H9 (cell line): ENCODE measurements at regions not wholly inside any gene's neighbourhood (a gene's known extent, or its start where the extent isn't known, plus 50 kb on each side); places are given as distances from the start of the nearest gene placed in this dataset.

ENCODE experiments used
- DNase-seq: peaks from one replicate; pipeline ENCODE4 v3.0.0-alpha.2; 2017
- H2AFZ ChIP-seq: one replicate; pipeline ENCODE4 v1.6.1; 2013; ENCODE audit warnings: mild to moderate bottlenecking, low read length, control low read depth, moderate library complexity
- H2AK5ac ChIP-seq: 2 replicates; pipeline ENCODE4 v1.6.1; 2013; ENCODE audit warnings: low read length, control low read depth, mixed read lengths; ENCODE audit not compliant: insufficient read length
- H2BK120ac ChIP-seq: one replicate; pipeline ENCODE4 v1.6.1; 2013; ENCODE audit warnings: low read depth, mild to moderate bottlenecking, low read length, control low read depth, inconsistent platforms; ENCODE audit not compliant: poor library complexity, severe bottlenecking
- H2BK12ac ChIP-seq: 2 replicates; pipeline ENCODE4 v1.6.1; 2013; ENCODE audit warnings: low read length, control low read depth, mixed read lengths, low read depth; ENCODE audit not compliant: insufficient read length
- H2BK15ac ChIP-seq: 2 replicates; pipeline ENCODE4 v1.6.1; 2013; ENCODE audit warnings: low read depth, low read length, control low read depth
- H2BK20ac ChIP-seq: one replicate; pipeline ENCODE4 v1.6.1; 2013; ENCODE audit warnings: low read depth, mild to moderate bottlenecking, low read length, control low read depth, inconsistent platforms; ENCODE audit not compliant: poor library complexity, severe bottlenecking
- H2BK5ac ChIP-seq: 2 replicates; pipeline ENCODE4 v1.6.1; 2013; ENCODE audit warnings: low read length, control low read depth, mixed read lengths; ENCODE audit not compliant: insufficient read length
- H3K14ac ChIP-seq: 2 replicates; pipeline ENCODE4 v1.6.1; 2013; ENCODE audit warnings: low read length, control low read depth; ENCODE audit not compliant: insufficient read depth
- H3K18ac ChIP-seq: 2 replicates; pipeline ENCODE4 v1.6.1; 2013; ENCODE audit warnings: low read depth, mild to moderate bottlenecking, mixed read lengths, low read length, control low read depth; ENCODE audit not compliant: insufficient read length
- H3K23ac ChIP-seq: 2 replicates; pipeline ENCODE4 v1.6.1; 2013; ENCODE audit warnings: low read length, control low read depth, mixed read lengths, low read depth; ENCODE audit not compliant: insufficient read length
- H3K23me2 ChIP-seq: 2 replicates; pipeline ENCODE4 v1.6.1; 2013; ENCODE audit warnings: low read depth, mild to moderate bottlenecking, mixed read lengths, low read length, control low read depth; ENCODE audit not compliant: insufficient read length, poor library complexity, severe bottlenecking
- H3K27ac ChIP-seq: 2 replicates; pipeline ENCODE4 v1.5.1; 2013; ENCODE audit warnings: low read length, control low read depth, mixed read lengths, low read depth; ENCODE audit not compliant: insufficient read length
- H3K27me3 ChIP-seq: 2 replicates; pipeline ENCODE4 v1.6.1; 2013; ENCODE audit warnings: low read length, control low read depth, inconsistent platforms; ENCODE audit not compliant: insufficient read depth
- H3K4ac ChIP-seq: 2 replicates; pipeline ENCODE4 v1.6.1; 2013; ENCODE audit warnings: low read depth, mild to moderate bottlenecking, control low read depth, inconsistent platforms, low read length, moderate library complexity
- H3K4me1 ChIP-seq: 2 replicates; pipeline ENCODE4 v1.6.1; 2013; ENCODE audit warnings: low read length, control low read depth, inconsistent platforms; ENCODE audit not compliant: insufficient read depth
- H3K4me2 ChIP-seq: 2 replicates; pipeline ENCODE4 v1.6.1; 2013; ENCODE audit warnings: low read length, control low read depth, mixed read lengths; ENCODE audit not compliant: insufficient read length, insufficient read depth
- H3K56ac ChIP-seq: 2 replicates; pipeline ENCODE4 v1.6.1; 2013; ENCODE audit warnings: low read depth, mild to moderate bottlenecking, mixed read lengths, low read length, control low read depth; ENCODE audit not compliant: insufficient read length
- H3K79me1 ChIP-seq: 2 replicates; pipeline ENCODE4 v1.6.1; 2013; ENCODE audit warnings: low read depth, mild to moderate bottlenecking, moderate library complexity, low read length, control low read depth, inconsistent platforms; ENCODE audit not compliant: insufficient read depth, poor library complexity, severe bottlenecking
- H3K79me2 ChIP-seq: 2 replicates; pipeline ENCODE4 v1.6.1; 2013; ENCODE audit warnings: low read length, control low read depth, inconsistent platforms; ENCODE audit not compliant: insufficient read depth
- H3K9ac ChIP-seq: 2 replicates; pipeline ENCODE4 v1.6.1; 2013; ENCODE audit warnings: low read length, control low read depth, mixed read lengths; ENCODE audit not compliant: insufficient read length; ENCODE audit errors: extremely low read depth
- H3K9me3 ChIP-seq: one replicate; pipeline ENCODE4 v1.6.1; 2013; ENCODE audit warnings: low read depth, low read length, inconsistent platforms; ENCODE audit not compliant: control insufficient read depth
- H3T11ph ChIP-seq: one replicate; pipeline ENCODE4 v1.6.1; 2013; ENCODE audit warnings: mild to moderate bottlenecking, low read length, control low read depth, inconsistent platforms
- H4K20me1 ChIP-seq: one replicate; pipeline ENCODE4 v1.6.1; 2013; ENCODE audit not compliant: control insufficient read depth, insufficient read length, insufficient read depth
- H4K5ac ChIP-seq: 2 replicates; pipeline ENCODE4 v1.6.1; 2013; ENCODE audit warnings: low read depth, mild to moderate bottlenecking, mixed read lengths, low read length, control low read depth; ENCODE audit not compliant: insufficient read length
- H4K8ac ChIP-seq: replicated peaks from 2 replicates; pipeline ENCODE4 v1.6.1; 2013; ENCODE audit warnings: low read length, control low read depth, mixed read lengths, low read depth; ENCODE audit not compliant: insufficient read length
- H4K91ac ChIP-seq: 2 replicates; pipeline ENCODE4 v1.6.1; 2013; ENCODE audit warnings: low read depth, mild to moderate bottlenecking, moderate library complexity, mixed read lengths, low read length, control low read depth; ENCODE audit not compliant: insufficient read length
- H3K27ac Mint-ChIP-seq, 3 experiments: 2 replicates in 2 of 3; 3 replicates in 1 of 3; pipeline ENCODE4 v1.8.0; 2020 to 2021; ENCODE audit warnings: mixed read lengths in 3 of 3, mild to moderate bottlenecking in 1 of 3, moderate library complexity in 1 of 3
- H3K27me3 Mint-ChIP-seq: 2 replicates; pipeline ENCODE4 v1.8.0; 2021; ENCODE audit warnings: low read depth, mild to moderate bottlenecking, moderate library complexity, mixed read lengths
- H3K36me3 Mint-ChIP-seq, 3 experiments: 2 replicates in 2 of 3; 3 replicates in 1 of 3; pipeline ENCODE4 v1.8.0; 2020 to 2021; ENCODE audit warnings: low read depth in 3 of 3, mixed read lengths in 3 of 3; ENCODE audit not compliant: insufficient read depth in 1 of 3
- H3K4me1 Mint-ChIP-seq, 2 experiments: 2 replicates each; pipeline ENCODE4 v1.8.0; 2020; ENCODE audit warnings: mixed read lengths in 2 of 2
- H3K4me3 Mint-ChIP-seq, 2 experiments: 2 replicates in 1 of 2; 3 replicates in 1 of 2; pipeline ENCODE4 v1.8.0; 2020 to 2021; ENCODE audit warnings: mild to moderate bottlenecking in 2 of 2, mixed read lengths in 2 of 2, moderate library complexity in 1 of 2
- H3K9me3 Mint-ChIP-seq, 2 experiments: 2 replicates in 1 of 2; 3 replicates in 1 of 2; pipeline ENCODE4 v1.8.0; 2020; ENCODE audit warnings: mild to moderate bottlenecking in 2 of 2, mixed read lengths in 2 of 2, moderate library complexity in 1 of 2
- CTCF ChIP-seq: fragments of 200-600 bp; sonication (generic); conservative IDR thresholded peaks from 3 replicates; pipeline ENCODE4 v1.8.0; 2021; ENCODE audit warnings: antibody characterized with exemption, mild to moderate bottlenecking
- WGBS: extraction: QIAGEN DNeasy Blood & Tissue Kit; methylation state at CpG from one replicate; pipeline ENCODE4 v1.1.7; 2013; ENCODE audit warnings: missing lambda C conversion rate, low lambda C conversion rate, mixed read lengths; ENCODE audit not compliant: insufficient read length; ENCODE audit errors: extremely low coverage; 5-methylcytosine and 5-hydroxymethylcytosine counted together

- Histone ChIP-seq H2BK12ac (no peak overlapping the region), H4K20me1 (no peaks in the 10 kb centered on the region), H3K4me2 (no peak overlapping the region), H2BK5ac (no peak overlapping the region), H2BK120ac (no peak overlapping the region), H3K9me3 (no peaks in the 10 kb centered on the region), H3K79me1 (no peaks in the 10 kb centered on the region), H3K79me2 (no peaks in the 10 kb centered on the region), H3K56ac (no peak overlapping the region), H3T11ph (no peak overlapping the region), H3K4ac (no peak overlapping the region), H3K9ac (no peak overlapping the region), H3K23me2 (no peaks in the 10 kb centered on the region), H4K8ac (no peak overlapping the region), H4K91ac (no peak overlapping the region), H3K23ac (no peak overlapping the region), H3K27ac (no peak overlapping the region), H3K27me3 (no peaks in the 10 kb centered on the region), H2BK15ac (no peak overlapping the region), H2AK5ac (no peak overlapping the region), H2AFZ (no peak overlapping the region), H4K5ac (no peak overlapping the region), H3K18ac (no peak overlapping the region), H3K14ac (no peak overlapping the region), H3K4me1 (no peaks in the 10 kb centered on the region), H2BK20ac (no peak overlapping the region)
- Mint-ChIP-seq H3K36me3 (no peaks in the 10 kb centered on the region), H3K4me1 (peaks cover 27 to 35% of the 10 kb centered on the region in 2 experiments), H3K4me3 (no peak overlapping the region), H3K27ac (no peak overlapping the region; a peak in 1 of 7 replicates), H3K9me3 (no peaks in the 10 kb centered on the region), H3K27me3 (peaks cover 40% of the 10 kb centered on the region)
- no peak for DNase-seq
- WGBS = no CpG with 5 or more reads among the region's 3 CpGs
- no peak for TF ChIP-seq CTCF
These were observed 211.6 kb upstream of the ZMIZ1 start for GRCh38 chr10:78857193-78857592.
